WTC11 (cell line): ENCODE measurements at regions not wholly inside any gene's neighbourhood (a gene's known extent, or its start where the extent isn't known, plus 50 kb on each side); places are given as distances from the start of the nearest gene placed in this dataset.

ENCODE experiments used
- ATF3 ChIP-seq: sonication (generic); formaldehyde crosslinking; conservative IDR thresholded peaks from 2 replicates; pipeline ENCODE4 v1.8.1; 2022; ENCODE audit warnings: mild to moderate bottlenecking, missing genetic modification reagents
- CTCF ChIP-seq: fragments of 200-600 bp; IDR thresholded peaks from 2 replicates; pipeline ENCODE4 v1.8.0; 2022; ENCODE audit warnings: antibody characterized with exemption
- MAX ChIP-seq: sonication (generic); formaldehyde crosslinking; IDR thresholded peaks from 2 replicates; pipeline ENCODE4 v1.8.0; 2022; ENCODE audit warnings: mild to moderate bottlenecking, missing genetic modification reagents
- MLX ChIP-seq: sonication (generic); formaldehyde crosslinking; IDR thresholded peaks from 2 replicates; pipeline ENCODE4 v1.8.1; 2023; ENCODE audit warnings: mild to moderate bottlenecking, missing genetic modification reagents, moderate library complexity
- NFYB ChIP-seq: sonication (generic); formaldehyde crosslinking; conservative IDR thresholded peaks from 2 replicates; pipeline ENCODE4 v1.8.0; 2022; ENCODE audit warnings: low read depth, missing genetic modification reagents
- NR1H2 ChIP-seq: sonication (generic); formaldehyde crosslinking; IDR thresholded peaks from 2 replicates; pipeline ENCODE4 v1.9.0; 2021; ENCODE audit warnings: mild to moderate bottlenecking, moderate library complexity, missing genetic modification reagents
- SMAD3 ChIP-seq: sonication (generic); formaldehyde crosslinking; IDR thresholded peaks from 2 replicates; pipeline ENCODE4 v1.8.0; 2022; ENCODE audit warnings: missing genetic modification reagents, mild to moderate bottlenecking, borderline replicate concordance
- TEAD4 ChIP-seq: sonication (generic); formaldehyde crosslinking; IDR thresholded peaks from 2 replicates; pipeline ENCODE4 v1.8.0; 2022; ENCODE audit warnings: mild to moderate bottlenecking, missing genetic modification reagents
- USF2 ChIP-seq: sonication (generic); formaldehyde crosslinking; IDR thresholded peaks from 2 replicates; pipeline ENCODE4 v1.8.1; 2023; ENCODE audit warnings: mild to moderate bottlenecking, missing genetic modification reagents, moderate library complexity
- ZNF232 ChIP-seq: sonication (generic); formaldehyde crosslinking; IDR thresholded peaks from 2 replicates; pipeline ENCODE4 v1.8.0; 2022; ENCODE audit warnings: mild to moderate bottlenecking, missing genetic modification reagents
- ZNF425 ChIP-seq: fragments of 250-450 bp; sonication (Bioruptor Pico); conservative IDR thresholded peaks from 2 replicates; pipeline ENCODE4 v1.9.0; 2021; ENCODE audit warnings: mild to moderate bottlenecking

GRCh38 chr12:113638460-113638775 lies 166.7 kb upstream of the LHX5 start:
- TF ChIP-seq CTCF = no peak
- TF ChIP-seq MAX = no peak
- TF ChIP-seq ZNF232 (CRISPR knock-in tag) = no peak
- TF ChIP-seq ATF3 = no peak
- no peak for TF ChIP-seq NR1H2 (CRISPR knock-in tag)
- no peak for TF ChIP-seq MLX (CRISPR knock-in tag)
- TF ChIP-seq TEAD4 (CRISPR knock-in tag) = no peak
- no peak for TF ChIP-seq NFYB
- no peak for TF ChIP-seq SMAD3 (CRISPR knock-in tag)
- no peak for TF ChIP-seq ZNF425 (CRISPR knock-in tag)
- no peak for TF ChIP-seq USF2 (CRISPR knock-in tag)
